Hepatocyte (in vitro differentiated cells): ENCODE measurements at regions not wholly inside any gene's neighbourhood (a gene's known extent, or its start where the extent isn't known, plus 50 kb on each side); places are given as distances from the start of the nearest gene placed in this dataset.

Experiments used
- DNase-seq: peaks from one replicate; pipeline ENCODE4 v3.0.0-alpha.2; 2016; ENCODE audit warnings: low spot score
- H2AFZ ChIP-seq: fragments of 200-600 bp; sonication (generic); 2 replicates; pipeline ENCODE4 v1.6.0; 2016; ENCODE audit warnings: antibody characterized with exemption, mild to moderate bottlenecking
- H3K27ac ChIP-seq: fragments of 200-600 bp; sonication (generic); 2 replicates; pipeline ENCODE4 v1.5.1; 2016; ENCODE audit warnings: mild to moderate bottlenecking
- H3K27me3 ChIP-seq: fragments of 200-600 bp; sonication (generic); 2 replicates; pipeline ENCODE4 v1.6.1; 2016
- H3K36me3 ChIP-seq: fragments of 200-600 bp; sonication (generic); replicated peaks from 2 replicates; pipeline ENCODE4 v1.5.1; 2016; ENCODE audit warnings: low read depth; ENCODE audit not compliant: insufficient read depth
- H3K4me1 ChIP-seq: fragments of 200-600 bp; sonication (generic); 2 replicates; pipeline ENCODE4 v1.5.1; 2016; ENCODE audit warnings: mild to moderate bottlenecking, moderate library complexity; ENCODE audit not compliant: insufficient read depth
- H3K4me2 ChIP-seq: fragments of 200-600 bp; sonication (generic); 2 replicates; pipeline ENCODE4 v1.6.0; 2016
- H3K4me3 ChIP-seq: fragments of 200-600 bp; sonication (generic); 2 replicates; pipeline ENCODE4 v1.5.1; 2016; ENCODE audit warnings: mild to moderate bottlenecking
- H3K79me2 ChIP-seq: fragments of 200-600 bp; sonication (generic); 2 replicates; pipeline ENCODE4 v1.6.0; 2017; ENCODE audit warnings: mild to moderate bottlenecking
- H3K9me2 ChIP-seq: fragments of 200-600 bp; sonication (generic); replicated peaks from 2 replicates; pipeline ENCODE4 v1.6.0; 2017; ENCODE audit warnings: mild to moderate bottlenecking; ENCODE audit not compliant: insufficient read depth
- H3K9me3 ChIP-seq: fragments of 200-600 bp; sonication (generic); 2 replicates; pipeline ENCODE4 v1.5.1; 2016; ENCODE audit warnings: low read depth, mild to moderate bottlenecking
- H4K20me1 ChIP-seq: fragments of 200-600 bp; sonication (generic); 2 replicates; pipeline ENCODE4 v1.6.0; 2016; ENCODE audit warnings: mild to moderate bottlenecking; ENCODE audit not compliant: insufficient read depth, poor library complexity, severe bottlenecking
- EZH2 ChIP-seq: fragments of 200-600 bp; sonication (generic); IDR thresholded peaks from 2 replicates; pipeline ENCODE4 v1.6.1; 2016; ENCODE audit warnings: antibody characterized with exemption, mild to moderate bottlenecking, borderline replicate concordance
- EZH2phosphoT487 ChIP-seq: fragments of 200-600 bp; sonication (generic); IDR thresholded peaks from one replicate; pipeline ENCODE4 v1.6.1; 2018; ENCODE audit warnings: antibody characterized with exemption, mild to moderate bottlenecking, low read depth, moderate library complexity; ENCODE audit not compliant: unreplicated experiment, severe bottlenecking
- WGBS: methylation state at CpG from one replicate; pipeline ENCODE4 v1.1.6; 2016; ENCODE audit warnings: low lambda C conversion rate; ENCODE audit errors: missing lambda C conversion rate; 5-methylcytosine and 5-hydroxymethylcytosine counted together
- TF ChIP-seq, protein P1 (sequence below): fragments of 200-600 bp; sonication (generic); IDR thresholded peaks from 2 replicates; pipeline ENCODE4 v1.5.1; 2016; ENCODE audit warnings: antibody characterized with exemption, mild to moderate bottlenecking; ENCODE audit not compliant: poor library complexity

GRCh38 chr12:46910830-46911229 lies 85.0 kb upstream of the SLC38A4 start:
- no peaks in the 10 kb centered on the region for H3K9me2 ChIP-seq
- H4K20me1 ChIP-seq = no peaks in the 10 kb centered on the region
- H3K36me3 ChIP-seq = no peaks in the 10 kb centered on the region
- TF ChIP-seq, protein P1, sequence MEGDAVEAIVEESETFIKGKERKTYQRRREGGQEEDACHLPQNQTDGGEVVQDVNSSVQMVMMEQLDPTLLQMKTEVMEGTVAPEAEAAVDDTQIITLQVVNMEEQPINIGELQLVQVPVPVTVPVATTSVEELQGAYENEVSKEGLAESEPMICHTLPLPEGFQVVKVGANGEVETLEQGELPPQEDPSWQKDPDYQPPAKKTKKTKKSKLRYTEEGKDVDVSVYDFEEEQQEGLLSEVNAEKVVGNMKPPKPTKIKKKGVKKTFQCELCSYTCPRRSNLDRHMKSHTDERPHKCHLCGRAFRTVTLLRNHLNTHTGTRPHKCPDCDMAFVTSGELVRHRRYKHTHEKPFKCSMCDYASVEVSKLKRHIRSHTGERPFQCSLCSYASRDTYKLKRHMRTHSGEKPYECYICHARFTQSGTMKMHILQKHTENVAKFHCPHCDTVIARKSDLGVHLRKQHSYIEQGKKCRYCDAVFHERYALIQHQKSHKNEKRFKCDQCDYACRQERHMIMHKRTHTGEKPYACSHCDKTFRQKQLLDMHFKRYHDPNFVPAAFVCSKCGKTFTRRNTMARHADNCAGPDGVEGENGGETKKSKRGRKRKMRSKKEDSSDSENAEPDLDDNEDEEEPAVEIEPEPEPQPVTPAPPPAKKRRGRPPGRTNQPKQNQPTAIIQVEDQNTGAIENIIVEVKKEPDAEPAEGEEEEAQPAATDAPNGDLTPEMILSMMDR = no peak
- TF ChIP-seq EZH2 = no peak
- no peak for TF ChIP-seq EZH2phosphoT487
- H3K79me2 ChIP-seq = no peaks in the 10 kb centered on the region
- H3K9me3 ChIP-seq = no peaks in the 10 kb centered on the region
- no peaks in the 10 kb centered on the region for H3K4me1 ChIP-seq
- no peaks in the 10 kb centered on the region for H3K27me3 ChIP-seq
- WGBS = 91% methylated on average over 1 of the region's 1 CpG
- H3K4me3 ChIP-seq = no peak overlapping the region
- H2AFZ ChIP-seq = no peak overlapping the region
- no peak overlapping the region for H3K4me2 ChIP-seq
- DNase-seq = no peak
- no peak overlapping the region for H3K27ac ChIP-seq

DNA sequence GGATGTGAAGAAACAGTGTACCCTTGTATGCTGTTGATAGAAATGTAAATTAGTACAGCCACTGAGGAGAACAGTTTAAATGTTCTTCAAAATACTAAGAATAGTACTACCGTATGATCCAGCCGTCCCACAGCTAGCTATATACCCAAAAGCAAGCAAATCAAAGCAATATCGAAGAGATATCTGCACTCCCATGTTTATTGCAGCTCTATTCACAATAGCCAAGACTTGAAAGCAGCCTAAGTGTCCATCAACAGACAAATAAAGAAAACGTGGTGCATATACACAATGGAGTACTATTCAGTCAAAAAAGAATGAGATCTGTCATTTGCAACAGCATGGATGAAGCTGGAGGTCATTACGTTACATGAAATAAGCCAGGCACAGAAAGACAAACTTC lies 88.5 kb upstream of the SLC38A4 start:
- Histone ChIP-seq H3K4me1 (no peaks in the 10 kb centered on the region), H3K79me2 (no peaks in the 10 kb centered on the region), H3K9me3 (no peaks in the 10 kb centered on the region), H2AFZ (no peak overlapping the region), H3K36me3 (no peaks in the 10 kb centered on the region), H3K9me2 (no peaks in the 10 kb centered on the region), H3K4me2 (no peak overlapping the region), H3K27ac (no peak overlapping the region), H3K4me3 (no peak overlapping the region), H4K20me1 (no peaks in the 10 kb centered on the region), H3K27me3 (no peaks in the 10 kb centered on the region)
- DNase-seq = no peak
- TF ChIP-seq EZH2phosphoT487 (no peak), EZH2 (no peak)
- TF ChIP-seq, protein P1 = no peak
- WGBS = 85% methylated on average over 5 of the region's 5 CpGs

DNA sequence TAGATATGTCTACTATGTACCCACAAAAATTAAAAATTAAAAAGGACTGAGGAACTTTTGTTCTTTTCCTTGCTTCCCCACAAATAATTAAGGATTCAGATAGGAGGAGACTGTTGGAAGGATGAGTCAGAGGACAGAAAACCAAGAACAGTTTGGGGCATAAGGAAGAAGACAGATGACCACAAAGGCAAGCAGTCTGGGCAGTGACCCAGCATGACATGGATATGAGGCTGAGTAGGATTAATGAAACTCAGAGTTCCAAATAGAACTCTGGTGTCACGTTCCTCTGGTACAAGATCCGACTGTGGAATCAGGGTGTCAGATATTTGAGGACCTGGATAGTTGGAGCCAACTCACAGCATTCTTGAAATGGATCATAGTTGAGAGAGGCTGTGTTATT lies 89.3 kb upstream of the SLC38A4 start:
- Histone ChIP-seq H3K4me1 (no peaks in the 10 kb centered on the region), H3K9me3 (no peaks in the 10 kb centered on the region), H3K9me2 (no peaks in the 10 kb centered on the region), H3K79me2 (no peaks in the 10 kb centered on the region), H3K27ac (no peak overlapping the region), H4K20me1 (no peaks in the 10 kb centered on the region), H3K36me3 (no peaks in the 10 kb centered on the region), H3K4me2 (no peak overlapping the region), H3K27me3 (no peaks in the 10 kb centered on the region), H2AFZ (no peak overlapping the region), H3K4me3 (no peak overlapping the region)
- no peak for TF ChIP-seq EZH2
- TF ChIP-seq EZH2phosphoT487 = no peak
- no peak for DNase-seq
- 80% methylated on average over 2 of the region's 2 CpGs for WGBS

DNA sequence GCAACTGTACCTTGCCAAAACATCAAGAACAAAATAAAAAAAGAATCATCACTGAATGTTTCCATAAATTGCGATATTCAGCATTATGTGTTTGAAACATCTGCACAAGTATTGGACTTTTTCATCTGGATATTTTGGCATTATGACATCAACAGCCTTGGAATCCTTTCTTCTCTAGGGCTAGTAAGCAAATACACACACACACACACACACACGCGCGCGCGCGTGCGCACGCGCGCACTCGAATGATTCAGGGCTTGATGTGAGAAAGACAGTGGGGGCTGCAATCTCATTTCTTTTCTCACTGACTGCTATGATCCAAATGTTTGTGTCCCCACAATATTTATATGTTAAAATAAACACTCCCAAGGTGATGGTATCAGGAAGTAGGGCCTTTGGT lies 90.0 kb upstream of the SLC38A4 start:
- H3K4me2 ChIP-seq = no peak overlapping the region
- TF ChIP-seq, protein P1 = no peak
- no peak for TF ChIP-seq EZH2
- no peak for TF ChIP-seq EZH2phosphoT487
- H3K79me2 ChIP-seq = no peaks in the 10 kb centered on the region
- no peaks in the 10 kb centered on the region for H3K27me3 ChIP-seq
- DNase-seq = no peak
- H3K36me3 ChIP-seq = no peaks in the 10 kb centered on the region
- no peak overlapping the region for H3K4me3 ChIP-seq
- H3K27ac ChIP-seq = no peak overlapping the region
- H3K4me1 ChIP-seq = no peaks in the 10 kb centered on the region
- no peaks in the 10 kb centered on the region for H4K20me1 ChIP-seq
- H2AFZ ChIP-seq = no peak overlapping the region
- 88% methylated on average over 11 of the region's 12 CpGs for WGBS
- no peaks in the 10 kb centered on the region for H3K9me2 ChIP-seq
- no peaks in the 10 kb centered on the region for H3K9me3 ChIP-seq
